CD8-positive, alpha-beta memory T cell (primary cell): ENCODE measurements at regions not wholly inside any gene's neighbourhood (a gene's known extent, or its start where the extent isn't known, plus 50 kb on each side); places are given as distances from the start of the nearest gene placed in this dataset.

Source experiments
- CTCF ChIA-PET: fragments of 350-600 bp; sonication (Branson Sonifier 250); formaldehyde crosslinking; loops from one replicate; lab custom pipeline; 2021; ENCODE audit warnings: antibody characterized with exemption; lab: Charles Lee
- POLR2A ChIA-PET: fragments of 350-600 bp; sonication (Branson Sonifier 250); formaldehyde crosslinking; loops from one replicate; lab custom pipeline; 2021; ENCODE audit warnings: antibody characterized with exemption; lab: Charles Lee
- DNase-seq, 5 donors: peaks; one replicate each; pipeline versions ENCODE4 v3.0.0 to v3.0.0-alpha.2; 2020 to 2022; ENCODE audit warnings: mixed read lengths in 1 of 5
- H3K27ac ChIP-seq: one replicate; pipeline ENCODE4 v1.7.0; 2013; ENCODE audit warnings: low read depth, mild to moderate bottlenecking, low read length, moderate library complexity
- H3K27me3 ChIP-seq: 2 replicates; pipeline ENCODE4 v1.7.0; 2013; ENCODE audit warnings: low read length, mild to moderate bottlenecking; ENCODE audit not compliant: insufficient read depth, poor library complexity, severe bottlenecking
- H3K36me3 ChIP-seq: 2 replicates; pipeline ENCODE4 v1.7.0; 2013; ENCODE audit warnings: mild to moderate bottlenecking, low read length, moderate library complexity; ENCODE audit not compliant: insufficient read depth
- H3K4me1 ChIP-seq: 2 replicates; pipeline ENCODE4 v1.7.0; 2013; ENCODE audit warnings: mild to moderate bottlenecking, low read length, moderate library complexity; ENCODE audit not compliant: insufficient read depth
- H3K4me3 ChIP-seq: 2 replicates; pipeline ENCODE4 v1.7.0; 2013; ENCODE audit warnings: mild to moderate bottlenecking, low read length
- H3K9me3 ChIP-seq: 2 replicates; pipeline ENCODE4 v1.7.0; 2013; ENCODE audit warnings: mild to moderate bottlenecking, low read length
- H3K27ac Mint-ChIP-seq, 8 donors: one replicate each; pipeline ENCODE4 v1.8.0; 2020 to 2021; ENCODE audit warnings: mixed read lengths in 8 of 8, mild to moderate bottlenecking in 6 of 8, inconsistent platforms in 3 of 8, moderate library complexity in 3 of 8
- H3K27me3 Mint-ChIP-seq, 2 donors: one replicate each; pipeline ENCODE4 v1.8.0; 2020 to 2021; ENCODE audit warnings: mixed read lengths in 2 of 2, mild to moderate bottlenecking in 1 of 2, moderate library complexity in 1 of 2
- H3K36me3 Mint-ChIP-seq, 3 donors: one replicate each; pipeline ENCODE4 v1.8.0; 2020 to 2021; ENCODE audit warnings: mixed read lengths in 3 of 3, inconsistent platforms in 1 of 3, mild to moderate bottlenecking in 1 of 3
- H3K4me1 Mint-ChIP-seq, 3 donors: one replicate each; pipeline ENCODE4 v1.8.0; 2020 to 2021; ENCODE audit warnings: mixed read lengths in 3 of 3, inconsistent platforms in 1 of 3, mild to moderate bottlenecking in 1 of 3
- H3K4me3 Mint-ChIP-seq, 7 donors: one replicate each; pipeline ENCODE4 v1.8.0; 2020 to 2021; ENCODE audit warnings: mixed read lengths in 7 of 7, mild to moderate bottlenecking in 6 of 7, moderate library complexity in 4 of 7, inconsistent platforms in 2 of 7
- H3K9me3 Mint-ChIP-seq, 5 donors: one replicate each; pipeline ENCODE4 v1.8.0; 2020 to 2022; ENCODE audit warnings: mixed read lengths in 5 of 5, mild to moderate bottlenecking in 3 of 5, moderate library complexity in 2 of 5, inconsistent platforms in 1 of 5

- no peaks in the 10 kb centered on the region for H3K36me3 Mint-ChIP-seq
- CTCF ChIA-PET: no interaction called here
- H3K4me1 Mint-ChIP-seq: no peaks in the 10 kb centered on the region
- no peaks in the 10 kb centered on the region for H3K9me3 ChIP-seq
- H3K27ac Mint-ChIP-seq: no peak overlapping the region
- no peak overlapping the region for H3K4me3 Mint-ChIP-seq
- no peak overlapping the region for H3K27ac ChIP-seq
- H3K4me3 ChIP-seq: no peak overlapping the region
- no peaks in the 10 kb centered on the region for H3K27me3 ChIP-seq
- no peak for DNase-seq
- POLR2A ChIA-PET: no interaction called here
- H3K9me3 Mint-ChIP-seq: peaks cover 6 to 31% (median 8%) of the 10 kb centered on the region in 5 donors
- H3K36me3 ChIP-seq: no peaks in the 10 kb centered on the region
- H3K27me3 Mint-ChIP-seq: no peaks in the 10 kb centered on the region
- H3K4me1 ChIP-seq: no peaks in the 10 kb centered on the region
Observed at GRCh38 chr4:19301527-19301926, 950.2 kb upstream of the SLIT2 start.

GRCh38 chr4:19300213-19300612 is 951.5 kb upstream of the SLIT2 start:
- no peak for DNase-seq
- Histone ChIP-seq H3K27ac (no peak overlapping the region), H3K36me3 (no peaks in the 10 kb centered on the region), H3K4me3 (no peak overlapping the region), H3K27me3 (no peaks in the 10 kb centered on the region), H3K9me3 (no peaks in the 10 kb centered on the region), H3K4me1 (no peaks in the 10 kb centered on the region)
- H3K27me3 Mint-ChIP-seq: no peaks in the 10 kb centered on the region
- no peak overlapping the region for H3K4me3 Mint-ChIP-seq
- H3K27ac Mint-ChIP-seq: no peak overlapping the region
- CTCF ChIA-PET: no interaction called here
- POLR2A ChIA-PET: no interaction called here
- peaks cover 4 to 29% (median 10%) of the 10 kb centered on the region in 5 donors for H3K9me3 Mint-ChIP-seq
- no peaks in the 10 kb centered on the region for H3K4me1 Mint-ChIP-seq
- no peaks in the 10 kb centered on the region for H3K36me3 Mint-ChIP-seq

GRCh38 chr4:19298998-19299397 is 952.7 kb upstream of the SLIT2 start:
- Mint-ChIP-seq H3K4me3 (no peak overlapping the region), H3K27me3 (no peaks in the 10 kb centered on the region), H3K9me3 (peaks cover 13 to 36% (median 20%) of the 10 kb centered on the region in 5 donors), H3K36me3 (no peaks in the 10 kb centered on the region), H3K27ac (no peak overlapping the region), H3K4me1 (no peaks in the 10 kb centered on the region)
- Histone ChIP-seq H3K27ac (no peak overlapping the region), H3K36me3 (no peaks in the 10 kb centered on the region), H3K4me3 (no peak overlapping the region), H3K4me1 (no peaks in the 10 kb centered on the region), H3K9me3 (no peaks in the 10 kb centered on the region), H3K27me3 (no peaks in the 10 kb centered on the region)
- no peak for DNase-seq
- ChIA-PET POLR2A (no interaction called here), CTCF (no interaction called here)

- Histone ChIP-seq H3K27ac (no peak overlapping the region), H3K27me3 (no peaks in the 10 kb centered on the region), H3K36me3 (no peaks in the 10 kb centered on the region), H3K9me3 (no peaks in the 10 kb centered on the region), H3K4me3 (no peak overlapping the region), H3K4me1 (no peaks in the 10 kb centered on the region)
- Mint-ChIP-seq H3K4me1 (no peaks in the 10 kb centered on the region), H3K27me3 (no peaks in the 10 kb centered on the region), H3K27ac (no peak overlapping the region), H3K9me3 (peaks cover 37 to 59% (median 52%) of the 10 kb centered on the region in 5 donors), H3K4me3 (no peak overlapping the region), H3K36me3 (no peaks in the 10 kb centered on the region)
- ChIA-PET POLR2A (no interaction called here), CTCF (no interaction called here)
- DNase-seq: no peak
Observed at GRCh38 chr4:19293781-19294180, 957.9 kb upstream of the SLIT2 start.

GRCh38 chr4:19293080-19293479 is 958.6 kb upstream of the SLIT2 start:
- H3K4me3 ChIP-seq: no peak overlapping the region
- no peak overlapping the region for H3K27ac ChIP-seq
- H3K9me3 ChIP-seq: no peaks in the 10 kb centered on the region
- H3K27me3 ChIP-seq: no peaks in the 10 kb centered on the region
- no peaks in the 10 kb centered on the region for H3K36me3 ChIP-seq
- no peak for DNase-seq
- Mint-ChIP-seq H3K4me3 (no peak overlapping the region), H3K27ac (no peak overlapping the region), H3K27me3 (no peaks in the 10 kb centered on the region), H3K4me1 (no peaks in the 10 kb centered on the region), H3K36me3 (no peaks in the 10 kb centered on the region), H3K9me3 (peaks cover 37 to 57% (median 50%) of the 10 kb centered on the region in 5 donors)
- ChIA-PET POLR2A (no interaction called here), CTCF (no interaction called here)
- H3K4me1 ChIP-seq: no peaks in the 10 kb centered on the region

- Mint-ChIP-seq H3K4me1 (no peaks in the 10 kb centered on the region), H3K27me3 (no peaks in the 10 kb centered on the region), H3K27ac (no peak overlapping the region), H3K36me3 (no peaks in the 10 kb centered on the region), H3K9me3 (peaks cover 9 to 38% (median 30%) of the 10 kb centered on the region in 5 donors), H3K4me3 (no peak overlapping the region)
- no peak for DNase-seq
- no peak overlapping the region for H3K27ac ChIP-seq
- H3K27me3 ChIP-seq: no peaks in the 10 kb centered on the region
- CTCF ChIA-PET: no interaction called here
- no peaks in the 10 kb centered on the region for H3K4me1 ChIP-seq
- no peaks in the 10 kb centered on the region for H3K36me3 ChIP-seq
- POLR2A ChIA-PET: no interaction called here
- no peak overlapping the region for H3K4me3 ChIP-seq
- H3K9me3 ChIP-seq: no peaks in the 10 kb centered on the region
Observed at GRCh38 chr4:19286924-19287323, 964.8 kb upstream of the SLIT2 start.

GRCh38 chr4:19285146-19285545 is 966.6 kb upstream of the SLIT2 start:
- no peaks in the 10 kb centered on the region for H3K4me1 Mint-ChIP-seq
- H3K27me3 Mint-ChIP-seq: no peaks in the 10 kb centered on the region
- no peaks in the 10 kb centered on the region for H3K36me3 Mint-ChIP-seq
- Histone ChIP-seq H3K4me3 (no peak overlapping the region), H3K27me3 (no peaks in the 10 kb centered on the region), H3K36me3 (no peaks in the 10 kb centered on the region), H3K4me1 (no peaks in the 10 kb centered on the region), H3K9me3 (no peaks in the 10 kb centered on the region), H3K27ac (no peak overlapping the region)
- ChIA-PET CTCF (no interaction called here), POLR2A (no interaction called here)
- DNase-seq: no peak
- no peak overlapping the region for H3K27ac Mint-ChIP-seq
- peaks cover 8 to 31% (median 21%) of the 10 kb centered on the region in 5 donors for H3K9me3 Mint-ChIP-seq
- no peak overlapping the region for H3K4me3 Mint-ChIP-seq

- H3K4me3 Mint-ChIP-seq: no peak overlapping the region
- Histone ChIP-seq H3K4me3 (no peak overlapping the region), H3K9me3 (no peaks in the 10 kb centered on the region), H3K36me3 (no peaks in the 10 kb centered on the region), H3K4me1 (no peaks in the 10 kb centered on the region), H3K27ac (no peak overlapping the region), H3K27me3 (no peaks in the 10 kb centered on the region)
- H3K36me3 Mint-ChIP-seq: no peaks in the 10 kb centered on the region
- H3K4me1 Mint-ChIP-seq: no peaks in the 10 kb centered on the region
- ChIA-PET POLR2A (no interaction called here), CTCF (no interaction called here)
- H3K9me3 Mint-ChIP-seq: peaks cover 11 to 36% (median 16%) of the 10 kb centered on the region in 5 donors
- no peaks in the 10 kb centered on the region for H3K27me3 Mint-ChIP-seq
- no peak for DNase-seq
- H3K27ac Mint-ChIP-seq: no peak overlapping the region
Observed at GRCh38 chr4:19278665-19279064, 973.0 kb upstream of the SLIT2 start.

- DNase-seq: no peak
- no peaks in the 10 kb centered on the region for H3K36me3 ChIP-seq
- Mint-ChIP-seq H3K4me3 (no peak overlapping the region), H3K27ac (peak overlapping the region in 1 of 8 donors; percentile 52), H3K36me3 (no peaks in the 10 kb centered on the region), H3K9me3 (peaks cover 3 to 32% (median 24%) of the 10 kb centered on the region in 5 donors), H3K27me3 (no peaks in the 10 kb centered on the region), H3K4me1 (no peaks in the 10 kb centered on the region)
- H3K27me3 ChIP-seq: no peaks in the 10 kb centered on the region
- no peak overlapping the region for H3K27ac ChIP-seq
- ChIA-PET CTCF (no interaction called here), POLR2A (no interaction called here)
- H3K9me3 ChIP-seq: no peaks in the 10 kb centered on the region
- H3K4me3 ChIP-seq: no peak overlapping the region
- H3K4me1 ChIP-seq: no peaks in the 10 kb centered on the region
Observed at GRCh38 chr4:19266566-19266965, 985.1 kb upstream of the SLIT2 start.
